Skeletal muscle satellite cell (primary cell): ENCODE measurements at regions not wholly inside any gene's neighbourhood (a gene's known extent, or its start where the extent isn't known, plus 50 kb on each side); places are given as distances from the start of the nearest gene placed in this dataset.

ENCODE experiments used
- H3K27me3 ChIP-seq: 2 replicates; pipeline ENCODE4 v1.7.0; 2013; ENCODE audit warnings: low read length; ENCODE audit not compliant: control insufficient read depth, insufficient read depth
- H3K36me3 ChIP-seq: 2 replicates; pipeline ENCODE4 v1.7.0; 2013; ENCODE audit warnings: mild to moderate bottlenecking, control low read depth, low read length; ENCODE audit not compliant: insufficient read depth
- H3K4me1 ChIP-seq: 2 replicates; pipeline ENCODE4 v1.7.0; 2013; ENCODE audit warnings: low read length; ENCODE audit not compliant: control insufficient read depth, insufficient read depth
- H3K4me2 ChIP-seq: 2 replicates; pipeline ENCODE4 v1.7.0; 2013; ENCODE audit warnings: mild to moderate bottlenecking, low read length
- H3K4me3 ChIP-seq: 2 replicates; pipeline ENCODE4 v1.7.0; 2013; ENCODE audit warnings: low read length
- H3K9ac ChIP-seq: 2 replicates; pipeline ENCODE4 v1.7.0; 2013; ENCODE audit warnings: mild to moderate bottlenecking, low read depth, low read length, moderate library complexity
- H3K9me3 ChIP-seq: replicated peaks from 2 replicates; pipeline ENCODE4 v1.7.0; 2013; ENCODE audit warnings: mild to moderate bottlenecking, control low read depth, low read length

DNA sequence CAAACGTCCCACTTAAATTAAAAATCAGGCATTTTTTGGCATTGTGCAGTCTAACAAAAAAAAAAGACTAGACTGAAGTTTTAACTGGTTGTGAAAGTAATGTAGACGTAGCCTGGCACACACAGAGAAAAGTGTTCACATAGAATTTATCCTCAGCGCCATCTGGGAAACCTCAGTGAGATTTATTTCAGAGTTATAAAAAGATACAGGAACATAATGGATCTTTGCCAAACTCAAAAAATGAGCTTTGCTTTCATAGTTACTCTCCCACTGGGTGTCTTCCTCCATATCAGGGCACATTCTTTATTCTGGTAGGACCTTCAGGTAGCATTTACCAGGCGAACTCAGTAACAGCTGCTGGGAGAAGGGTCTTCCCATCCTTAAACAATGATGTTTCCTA is 532.4 kb upstream of the SALL3 start:
- no peak overlapping the region for H3K4me2 ChIP-seq
- peaks cover 6% of the 10 kb centered on the region for H3K9me3 ChIP-seq
- H3K36me3 ChIP-seq = no peaks in the 10 kb centered on the region
- no peak overlapping the region for H3K9ac ChIP-seq
- no peak overlapping the region for H3K4me3 ChIP-seq
- no peaks in the 10 kb centered on the region for H3K27me3 ChIP-seq
- H3K4me1 ChIP-seq = no peaks in the 10 kb centered on the region

DNA sequence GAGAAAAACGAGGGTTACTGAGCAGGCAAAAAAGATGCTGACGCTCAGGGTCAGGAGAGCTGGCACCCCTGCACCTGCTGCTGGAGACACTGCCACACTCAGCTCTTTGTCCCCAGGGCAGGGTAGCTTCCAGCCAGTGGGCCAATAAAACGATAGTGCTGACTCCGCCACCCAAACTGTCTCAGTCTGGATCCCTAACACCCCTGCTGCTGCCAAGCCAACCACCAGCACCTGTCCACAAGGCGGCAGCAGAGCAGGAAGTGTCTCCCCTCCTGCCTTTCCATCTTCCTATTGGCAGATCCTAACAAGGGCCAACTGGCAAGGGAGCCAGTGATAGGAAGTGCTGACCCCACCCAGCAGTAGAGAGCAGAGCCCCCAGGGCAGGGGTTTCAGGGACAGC is 531.5 kb upstream of the SALL3 start:
- Histone ChIP-seq H3K4me3 (no peak overlapping the region), H3K27me3 (no peaks in the 10 kb centered on the region), H3K9me3 (peaks cover 6% of the 10 kb centered on the region), H3K36me3 (no peaks in the 10 kb centered on the region), H3K4me1 (no peaks in the 10 kb centered on the region), H3K4me2 (no peak overlapping the region), H3K9ac (no peak overlapping the region)

- H3K4me2 ChIP-seq = no peak overlapping the region
- H3K9me3 ChIP-seq = peaks cover 8% of the 10 kb centered on the region
- H3K4me3 ChIP-seq = no peak overlapping the region
- H3K27me3 ChIP-seq = no peaks in the 10 kb centered on the region
- no peaks in the 10 kb centered on the region for H3K4me1 ChIP-seq
- H3K9ac ChIP-seq = no peak overlapping the region
- no peaks in the 10 kb centered on the region for H3K36me3 ChIP-seq
Measured at GRCh38 chr18:78448591-78448990, 531.0 kb upstream of the SALL3 start.

GRCh38 chr18:78454221-78454620 is 525.4 kb upstream of the SALL3 start:
- Histone ChIP-seq H3K27me3 (no peaks in the 10 kb centered on the region), H3K4me3 (no peak overlapping the region), H3K9ac (no peak overlapping the region), H3K36me3 (no peaks in the 10 kb centered on the region), H3K9me3 (peaks cover 14% of the 10 kb centered on the region), H3K4me1 (no peaks in the 10 kb centered on the region), H3K4me2 (no peak overlapping the region)

DNA sequence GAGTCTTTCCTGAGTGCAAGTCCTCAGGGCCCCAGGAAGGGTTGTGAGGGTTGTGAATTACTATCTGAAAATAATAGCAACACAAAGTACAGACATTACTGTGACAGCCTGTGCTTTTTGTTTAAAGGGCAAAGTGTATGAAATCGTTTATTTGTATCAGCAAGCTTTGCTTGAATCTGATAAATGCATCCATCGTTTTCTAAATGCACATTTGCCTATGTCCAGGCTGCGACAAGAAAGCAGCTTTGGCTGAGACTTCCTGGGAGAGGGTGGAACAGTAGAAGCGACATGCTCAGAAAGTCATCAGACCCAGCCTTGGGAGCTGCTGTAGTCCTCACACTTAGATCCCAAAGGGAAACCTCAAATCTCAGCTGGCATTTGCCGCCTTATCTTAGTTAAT is 524.2 kb upstream of the SALL3 start:
- H3K36me3 ChIP-seq = no peaks in the 10 kb centered on the region
- H3K9me3 ChIP-seq = peaks cover 13% of the 10 kb centered on the region
- H3K4me2 ChIP-seq = no peak overlapping the region
- no peaks in the 10 kb centered on the region for H3K4me1 ChIP-seq
- no peaks in the 10 kb centered on the region for H3K27me3 ChIP-seq
- H3K4me3 ChIP-seq = no peak overlapping the region
- H3K9ac ChIP-seq = no peak overlapping the region

- Histone ChIP-seq H3K27me3 (no peaks in the 10 kb centered on the region), H3K36me3 (no peaks in the 10 kb centered on the region), H3K4me2 (no peak overlapping the region), H3K4me3 (no peak overlapping the region), H3K4me1 (no peaks in the 10 kb centered on the region), H3K9me3 (peaks cover 13% of the 10 kb centered on the region), H3K9ac (no peak overlapping the region)
Measured at GRCh38 chr18:78457011-78457410, 522.6 kb upstream of the SALL3 start.

- no peaks in the 10 kb centered on the region for H3K4me1 ChIP-seq
- H3K36me3 ChIP-seq = no peaks in the 10 kb centered on the region
- no peak overlapping the region for H3K4me2 ChIP-seq
- peaks cover 13% of the 10 kb centered on the region for H3K9me3 ChIP-seq
- no peak overlapping the region for H3K4me3 ChIP-seq
- no peaks in the 10 kb centered on the region for H3K27me3 ChIP-seq
- no peak overlapping the region for H3K9ac ChIP-seq
Measured at GRCh38 chr18:78457731-78458130, 521.9 kb upstream of the SALL3 start.

GRCh38 chr18:78458356-78458755 is 521.3 kb upstream of the SALL3 start:
- Histone ChIP-seq H3K4me1 (no peaks in the 10 kb centered on the region), H3K9ac (no peak overlapping the region), H3K4me3 (no peak overlapping the region), H3K36me3 (no peaks in the 10 kb centered on the region), H3K4me2 (no peak overlapping the region), H3K27me3 (no peaks in the 10 kb centered on the region), H3K9me3 (peaks cover 13% of the 10 kb centered on the region)

GRCh38 chr18:78459668-78460067 is 520.0 kb upstream of the SALL3 start:
- no peaks in the 10 kb centered on the region for H3K36me3 ChIP-seq

DNA sequence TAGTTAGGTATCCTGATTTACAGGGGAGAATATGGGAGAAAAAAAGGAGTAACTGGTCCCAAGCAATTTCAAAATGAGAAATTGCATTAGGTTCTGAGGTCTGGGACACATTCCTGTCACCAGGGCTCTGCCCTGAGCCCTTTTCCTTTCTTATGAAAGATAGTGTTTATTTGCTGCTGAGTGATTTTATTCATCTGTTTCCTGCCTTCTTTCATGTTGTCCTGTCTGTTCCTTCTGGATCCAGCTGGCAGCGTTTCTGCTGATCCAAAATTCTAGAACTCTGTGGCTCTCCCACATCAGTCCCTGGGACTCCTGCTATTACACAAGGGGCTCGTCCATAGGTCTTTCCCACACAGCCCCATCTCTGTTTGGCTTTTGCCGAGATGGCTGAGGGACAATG is 519.1 kb upstream of the SALL3 start:
- Histone ChIP-seq H3K4me1 (no peaks in the 10 kb centered on the region), H3K9ac (no peak overlapping the region), H3K27me3 (no peaks in the 10 kb centered on the region), H3K36me3 (no peaks in the 10 kb centered on the region), H3K4me2 (no peak overlapping the region), H3K9me3 (peaks cover 9% of the 10 kb centered on the region), H3K4me3 (no peak overlapping the region)

More at GRCh38 chr18:78459668-78460067, 520.0 kb upstream of the SALL3 start:
- Histone ChIP-seq H3K9me3 (peaks cover 9% of the 10 kb centered on the region), H3K4me3 (no peak overlapping the region), H3K9ac (no peak overlapping the region), H3K4me1 (no peaks in the 10 kb centered on the region), H3K4me2 (no peak overlapping the region), H3K27me3 (no peaks in the 10 kb centered on the region)

GRCh38 chr18:78473563-78473962 is 506.1 kb upstream of the SALL3 start:
- no peak overlapping the region for H3K4me3 ChIP-seq
- H3K9me3 ChIP-seq = peaks cover 16% of the 10 kb centered on the region
- H3K36me3 ChIP-seq = no peaks in the 10 kb centered on the region
- no peaks in the 10 kb centered on the region for H3K4me1 ChIP-seq
- H3K4me2 ChIP-seq = no peak overlapping the region
- H3K27me3 ChIP-seq = no peaks in the 10 kb centered on the region
- H3K9ac ChIP-seq = no peak overlapping the region

DNA sequence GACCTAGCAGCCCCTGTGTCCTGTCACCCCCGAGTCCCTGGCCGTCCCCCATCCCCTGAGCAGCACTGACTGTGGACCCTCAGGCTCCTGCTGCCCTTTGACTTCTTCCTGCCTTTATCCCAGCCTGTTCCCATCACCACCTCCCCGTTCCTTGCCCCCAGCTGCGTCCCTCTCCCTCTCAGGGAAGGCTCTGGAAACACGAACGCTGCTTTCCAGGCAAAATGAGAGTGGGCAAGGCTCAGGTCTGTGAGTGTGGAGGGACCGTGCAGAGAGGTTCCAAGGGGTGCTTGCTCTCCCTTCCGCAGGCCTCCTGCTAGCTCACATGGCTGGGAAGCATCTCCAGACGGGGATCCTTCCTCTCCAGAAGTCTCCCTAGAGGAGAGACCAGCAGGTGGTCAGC is 501.8 kb upstream of the SALL3 start:
- H3K9me3 ChIP-seq = peaks cover 16% of the 10 kb centered on the region
- H3K9ac ChIP-seq = no peak overlapping the region
- H3K4me2 ChIP-seq = no peak overlapping the region
- no peaks in the 10 kb centered on the region for H3K27me3 ChIP-seq
- H3K36me3 ChIP-seq = no peaks in the 10 kb centered on the region
- H3K4me3 ChIP-seq = no peak overlapping the region
- no peaks in the 10 kb centered on the region for H3K4me1 ChIP-seq
